NCI-H1105 treated with DMSO at 0.1 percent for 48 hours (cell line): ENCODE measurements at regions not wholly inside any gene's neighbourhood (a gene's known extent, or its start where the extent isn't known, plus 50 kb on each side); places are given as distances from the start of the nearest gene placed in this dataset.
"Not testable (repeated sequence)": the region's sequence is repeated elsewhere in the genome, so short reads cannot be mapped to it uniquely, and the experiment has no call there.

Experiments used
- DNase-seq: peaks from one replicate; lab custom pipeline; 2025; lab: John Stamatoyannopoulos, UW

GRCh38 chr21:9943639-9944038 is 577.7 kb upstream of the TPTE start:
- DNase-seq = not testable (repeated sequence)

GRCh38 chr21:9946057-9946456 is 575.3 kb upstream of the TPTE start:
- DNase-seq = not testable (repeated sequence)

GRCh38 chr21:9949510-9950289 is 571.7 kb upstream of the TPTE start:
- DNase-seq = not testable (repeated sequence)

GRCh38 chr21:9950363-9950762 is 571.0 kb upstream of the TPTE start:
- DNase-seq = not testable (repeated sequence)

- not testable (repeated sequence) for DNase-seq
These were observed 562.6 kb upstream of the TPTE start for GRCh38 chr21:9958791-9959190.

GRCh38 chr21:9959220-9959964 is 562.0 kb upstream of the TPTE start:
- not testable (repeated sequence) for DNase-seq

GRCh38 chr21:9969399-9969798 is 552.0 kb upstream of the TPTE start:
- DNase-seq = not testable (repeated sequence)

- not testable (repeated sequence) for DNase-seq
These were observed 549.4 kb upstream of the TPTE start for GRCh38 chr21:9972018-9972417.

- DNase-seq = not testable (repeated sequence)
These were observed 543.0 kb upstream of the TPTE start for GRCh38 chr21:9978371-9978770.

GRCh38 chr21:9997507-9997906 is 523.9 kb upstream of the TPTE start:
- not testable (repeated sequence) for DNase-seq

- DNase-seq = not testable (repeated sequence)
These were observed 518.5 kb upstream of the TPTE start for GRCh38 chr21:10002762-10003313.

GRCh38 chr21:10005791-10006190 is 515.6 kb upstream of the TPTE start:
- DNase-seq = not testable (repeated sequence)

- DNase-seq = not testable (repeated sequence)
These were observed 504.4 kb upstream of the TPTE start for GRCh38 chr21:10016991-10017390.

- not testable (repeated sequence) for DNase-seq
These were observed 503.6 kb upstream of the TPTE start for GRCh38 chr21:10017757-10018156.

- DNase-seq = not testable (repeated sequence)
These were observed 499.9 kb upstream of the TPTE start for GRCh38 chr21:10021462-10021861.

GRCh38 chr21:10022745-10023144 is 498.6 kb upstream of the TPTE start:
- not testable (repeated sequence) for DNase-seq
